ENCODE measurements at regions not wholly inside any gene's neighbourhood (a gene's known extent, or its start where the extent isn't known, plus 50 kb on each side); places are given as distances from the start of the nearest gene placed in this dataset.
"Not testable (repeated sequence)": the region's sequence is repeated elsewhere in the genome, so short reads cannot be mapped to it uniquely, and the experiment has no call there.

DNA sequence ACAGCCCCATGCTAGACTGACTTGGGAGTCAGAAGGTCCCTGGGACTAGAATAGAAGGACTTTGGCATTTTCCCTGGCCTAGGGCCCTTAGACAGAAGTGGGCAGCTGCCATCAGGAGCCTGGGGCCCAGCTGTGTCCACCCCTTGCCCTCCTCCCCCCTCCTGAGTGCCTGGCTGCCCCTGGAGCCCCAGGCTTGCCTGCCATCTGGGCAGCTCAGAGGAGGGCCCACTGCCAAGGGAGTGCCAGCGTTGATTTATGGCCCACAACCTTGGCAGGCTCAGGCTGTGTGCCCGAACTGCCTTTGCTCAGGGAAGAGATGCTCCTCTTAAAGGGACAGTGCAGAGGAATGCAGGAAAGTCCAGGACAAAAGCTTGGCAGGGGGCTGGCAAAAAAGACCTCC is 439.1 kb downstream of the SPATA31A7 start:
- H3K27me3 ChIP-seq (ENCODE audit: control insufficient read depth, insufficient read depth, low read length, poor library complexity, severe bottlenecking); H3K4me3 Mint-ChIP-seq; H3K9ac ChIP-seq (ENCODE audit: extremely low read depth, low read length, poor library complexity, severe bottlenecking); H3K4me3 ChIP-seq (ENCODE audit: low read length); H3K36me3 Mint-ChIP-seq (ENCODE audit: low read depth); DNase-seq; H3K4me1 ChIP-seq (ENCODE audit: control insufficient read depth, insufficient read depth, low read length); H3K36me3 ChIP-seq (ENCODE audit: control insufficient read depth, insufficient read depth, low read length); H3K27ac ChIP-seq (ENCODE audit: low read depth, low read length); H3K27me3 Mint-ChIP-seq (ENCODE audit: insufficient read depth); H3K27ac Mint-ChIP-seq; H3K4me1 Mint-ChIP-seq; H3K9me3 ChIP-seq (ENCODE audit: control insufficient read depth, low read length): not testable (repeated sequence)
- whole genome bisulfite sequencing, 2 experiments (ENCODE audit: insufficient coverage in 1 of 2, insufficient read length in 1 of 2): no CpG with 5 or more reads among the region's 2 CpGs
- peaks cover 55% of the 10 kb centered on the region for H3K9me3 Mint-ChIP-seq

DNA sequence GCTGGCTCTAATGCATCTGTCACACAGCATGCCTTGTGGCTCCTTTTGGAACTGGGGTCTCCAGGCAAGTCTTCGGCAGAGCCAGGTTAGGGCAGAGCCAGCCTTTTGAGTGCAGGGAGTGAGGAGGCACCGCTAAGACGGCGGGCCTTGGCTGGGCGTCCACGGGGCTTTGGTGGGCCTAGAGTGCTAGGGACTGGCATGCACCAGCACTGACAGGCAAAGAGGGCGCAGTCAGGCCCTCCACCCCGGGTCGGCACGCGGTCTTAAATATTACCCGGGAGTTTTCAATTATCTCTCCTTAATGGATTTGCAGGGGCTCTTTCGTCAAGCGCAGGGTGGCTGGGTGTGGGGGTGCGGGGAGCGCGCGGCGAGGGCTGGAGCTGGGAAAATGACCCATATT is 444.4 kb downstream of the SPATA31A7 start:
- no CpG with 5 or more reads among the region's 19 CpGs for WGBS, 2 experiments (ENCODE audit: insufficient coverage in 1 of 2, insufficient read length in 1 of 2)
- Histone ChIP-seq H3K36me3 (ENCODE audit: control insufficient read depth, insufficient read depth, low read length) (no peaks in the 10 kb centered on the region), H3K27ac (ENCODE audit: low read depth, low read length) (no peak overlapping the region), H3K9me3 (ENCODE audit: control insufficient read depth, low read length) (no peaks in the 10 kb centered on the region), H3K9ac (ENCODE audit: extremely low read depth, low read length, poor library complexity, severe bottlenecking) (no peak overlapping the region), H3K4me3 (ENCODE audit: low read length) (no peak overlapping the region), H3K4me1 (ENCODE audit: control insufficient read depth, insufficient read depth, low read length) (no peaks in the 10 kb centered on the region), H3K27me3 (ENCODE audit: control insufficient read depth, insufficient read depth, low read length, poor library complexity, severe bottlenecking) (no peaks in the 10 kb centered on the region)
- H3K27ac Mint-ChIP-seq: no peak overlapping the region
- H3K4me3 Mint-ChIP-seq: no peak overlapping the region
- no peaks in the 10 kb centered on the region for H3K4me1 Mint-ChIP-seq
- no peaks in the 10 kb centered on the region for H3K36me3 Mint-ChIP-seq (ENCODE audit: low read depth)
- H3K9me3 Mint-ChIP-seq: peaks cover 51% of the 10 kb centered on the region
- no peak for DNase-seq
- H3K27me3 Mint-ChIP-seq (ENCODE audit: insufficient read depth): no peaks in the 10 kb centered on the region
- no peak for TF ChIP-seq CTCF (conservative IDR thresholded peaks at IDR 0.05)

- H3K9me3 ChIP-seq (ENCODE audit: control insufficient read depth, low read length); H3K4me3 Mint-ChIP-seq; H3K36me3 ChIP-seq (ENCODE audit: control insufficient read depth, insufficient read depth, low read length); H3K9ac ChIP-seq (ENCODE audit: extremely low read depth, low read length, poor library complexity, severe bottlenecking); H3K4me3 ChIP-seq (ENCODE audit: low read length); H3K27ac ChIP-seq (ENCODE audit: low read depth, low read length); H3K4me1 Mint-ChIP-seq; H3K27me3 ChIP-seq (ENCODE audit: control insufficient read depth, insufficient read depth, low read length, poor library complexity, severe bottlenecking); H3K27ac Mint-ChIP-seq; H3K4me1 ChIP-seq (ENCODE audit: control insufficient read depth, insufficient read depth, low read length); H3K36me3 Mint-ChIP-seq (ENCODE audit: low read depth); DNase-seq; H3K27me3 Mint-ChIP-seq (ENCODE audit: insufficient read depth): not testable (repeated sequence)
- 84% methylated on average over 5 of the region's 6 CpGs; no CpG with 5 or more reads in 1 of the 2 experiments for WGBS, 2 experiments (ENCODE audit: insufficient coverage in 1 of 2, insufficient read length in 1 of 2)
- peaks cover 47% of the 10 kb centered on the region for H3K9me3 Mint-ChIP-seq
These were observed 474.4 kb downstream of the SPATA31A7 start for GRCh38 chr9:61664232-61664631.

GRCh38 chr9:61665330-61665751 is 475.5 kb downstream of the SPATA31A7 start:
- H3K27ac Mint-ChIP-seq: no peak overlapping the region
- no peak overlapping the region for H3K4me3 Mint-ChIP-seq
- H3K27ac ChIP-seq (ENCODE audit: low read depth, low read length): no peak overlapping the region
- no peaks in the 10 kb centered on the region for H3K4me1 Mint-ChIP-seq
- no peaks in the 10 kb centered on the region for H3K27me3 ChIP-seq (ENCODE audit: control insufficient read depth, insufficient read depth, low read length, poor library complexity, severe bottlenecking)
- peaks cover 9% of the 10 kb centered on the region for H3K9me3 ChIP-seq (ENCODE audit: control insufficient read depth, low read length)
- no peak for TF ChIP-seq CTCF (conservative IDR thresholded peaks at IDR 0.05)
- H3K27me3 Mint-ChIP-seq (ENCODE audit: insufficient read depth): no peaks in the 10 kb centered on the region
- no peak overlapping the region for H3K9ac ChIP-seq (ENCODE audit: extremely low read depth, low read length, poor library complexity, severe bottlenecking)
- H3K4me1 ChIP-seq (ENCODE audit: control insufficient read depth, insufficient read depth, low read length): no peaks in the 10 kb centered on the region
- DNase-seq: no peak
- H3K9me3 Mint-ChIP-seq: peaks cover 58% of the 10 kb centered on the region
- H3K36me3 ChIP-seq (ENCODE audit: control insufficient read depth, insufficient read depth, low read length): no peaks in the 10 kb centered on the region
- no peak overlapping the region for H3K4me3 ChIP-seq (ENCODE audit: low read length)
- peaks cover 2% of the 10 kb centered on the region for H3K36me3 Mint-ChIP-seq (ENCODE audit: low read depth)
- WGBS, 2 experiments (ENCODE audit: insufficient coverage in 1 of 2, insufficient read length in 1 of 2): 78 to 85% methylated on average over 22 of the region's 22 CpGs
